ENCODE measurements at regions not wholly inside any gene's neighbourhood (a gene's known extent, or its start where the extent isn't known, plus 50 kb on each side); places are given as distances from the start of the nearest gene placed in this dataset.
A peak's percentile ranks its signal among the peaks of the same experiment; 100 is the strongest.

- DNase-seq: no peak
Observed at GRCh38 chr6:143592335-143592734, 80.8 kb upstream of the FUCA2 start.

DNA sequence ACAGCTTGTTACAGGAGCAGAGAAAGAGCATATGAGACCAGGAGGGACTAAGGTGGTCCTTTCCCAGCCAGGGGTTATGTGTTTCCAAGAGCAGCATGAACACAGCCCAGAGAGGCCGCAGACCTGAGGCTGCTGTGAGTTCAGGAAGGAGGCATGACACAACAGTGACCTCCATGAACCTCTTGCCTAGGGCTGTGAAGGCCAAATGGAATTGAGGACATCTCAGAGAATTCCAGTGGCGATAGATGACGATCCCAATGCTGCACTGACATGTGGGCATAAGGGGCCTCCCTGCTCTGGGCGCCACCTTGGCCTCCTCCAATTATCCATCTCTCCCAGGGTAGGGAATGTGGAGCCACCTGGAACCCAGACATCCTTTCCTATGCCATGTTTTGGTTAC lies 79.9 kb upstream of the FUCA2 start:
- DNase-seq: no peak

DNA sequence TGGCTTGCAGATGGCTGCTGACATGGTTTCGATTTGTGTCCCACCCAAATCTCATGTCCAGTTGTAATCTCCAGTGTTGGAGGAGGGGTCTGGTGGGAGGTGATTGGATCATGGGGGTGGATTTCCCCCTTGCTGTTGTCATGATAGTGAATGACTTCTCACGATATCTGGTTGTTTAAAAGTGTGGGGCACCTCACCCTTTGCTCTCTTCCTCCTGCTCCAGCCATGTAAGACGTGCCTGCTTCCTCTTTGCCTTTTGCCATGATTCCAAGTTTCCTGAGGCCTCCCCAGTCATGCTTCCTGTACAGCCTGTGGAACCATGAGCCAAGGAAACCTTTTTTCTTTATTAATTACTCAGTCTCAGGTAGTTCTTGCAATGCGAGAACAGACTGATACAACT lies 77.6 kb upstream of the FUCA2 start:
- no peak for DNase-seq

GRCh38 chr6:143586557-143586956 lies 75.0 kb upstream of the FUCA2 start:
- no peak for DNase-seq

DNA sequence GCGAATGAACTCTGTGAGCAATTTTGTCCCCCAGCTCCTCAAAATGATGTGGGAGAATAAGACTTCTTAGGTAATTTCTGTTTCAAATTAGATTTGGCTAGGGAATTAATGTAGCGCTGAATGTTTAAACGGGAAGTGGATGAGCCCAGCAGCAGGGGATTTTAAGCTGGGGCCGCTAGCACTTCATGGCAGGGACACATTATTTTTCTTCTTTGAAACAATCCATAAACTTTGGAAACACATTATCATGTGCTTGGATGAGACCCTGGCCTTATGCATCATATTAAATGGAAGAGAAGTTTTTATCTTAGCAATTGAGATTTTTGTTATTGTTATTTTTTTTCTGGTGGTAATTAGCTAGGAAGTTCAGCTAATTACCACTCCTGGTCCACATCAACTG lies 74.2 kb upstream of the FUCA2 start:
- DNase-seq: no peak

GRCh38 chr6:143585241-143585640 lies 73.7 kb upstream of the FUCA2 start:
- DNase-seq: no peak

DNA sequence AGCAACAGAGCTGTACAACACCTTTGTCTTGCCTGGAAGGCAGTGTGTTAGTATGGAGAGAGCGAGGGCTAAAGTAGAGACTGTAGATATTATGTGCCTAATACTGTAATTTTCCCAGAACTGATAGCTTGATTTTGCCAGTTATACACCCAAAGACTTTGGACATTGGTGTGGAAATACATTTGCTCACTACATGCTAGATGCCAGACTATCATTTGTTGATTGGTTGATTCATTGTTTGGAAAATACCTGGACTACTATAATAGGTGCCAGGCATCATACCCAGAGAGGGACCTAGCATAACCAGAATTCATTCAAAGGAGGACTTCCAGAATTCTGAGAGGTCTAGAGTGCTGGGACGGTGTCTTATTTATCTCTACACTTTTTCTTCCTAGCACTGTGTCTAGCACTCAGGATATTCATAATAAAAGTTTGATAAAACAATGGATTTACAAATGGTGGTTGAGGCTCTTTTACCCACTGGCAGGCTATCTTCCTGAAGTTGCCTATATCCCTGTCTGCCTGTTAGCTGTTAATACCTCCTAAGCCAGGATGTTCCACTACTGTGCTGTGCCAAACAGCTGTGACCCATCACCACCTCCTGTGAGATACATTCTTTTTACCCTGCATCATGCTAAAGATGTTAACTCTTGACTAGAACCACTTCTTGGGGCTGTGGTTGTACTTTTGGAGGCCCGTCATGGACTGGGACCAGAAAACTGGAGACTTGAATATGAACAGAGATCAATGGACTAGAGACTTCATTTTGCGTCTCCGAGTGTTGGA lies 72.2 kb upstream of the FUCA2 start:
- no peak for DNase-seq

DNA sequence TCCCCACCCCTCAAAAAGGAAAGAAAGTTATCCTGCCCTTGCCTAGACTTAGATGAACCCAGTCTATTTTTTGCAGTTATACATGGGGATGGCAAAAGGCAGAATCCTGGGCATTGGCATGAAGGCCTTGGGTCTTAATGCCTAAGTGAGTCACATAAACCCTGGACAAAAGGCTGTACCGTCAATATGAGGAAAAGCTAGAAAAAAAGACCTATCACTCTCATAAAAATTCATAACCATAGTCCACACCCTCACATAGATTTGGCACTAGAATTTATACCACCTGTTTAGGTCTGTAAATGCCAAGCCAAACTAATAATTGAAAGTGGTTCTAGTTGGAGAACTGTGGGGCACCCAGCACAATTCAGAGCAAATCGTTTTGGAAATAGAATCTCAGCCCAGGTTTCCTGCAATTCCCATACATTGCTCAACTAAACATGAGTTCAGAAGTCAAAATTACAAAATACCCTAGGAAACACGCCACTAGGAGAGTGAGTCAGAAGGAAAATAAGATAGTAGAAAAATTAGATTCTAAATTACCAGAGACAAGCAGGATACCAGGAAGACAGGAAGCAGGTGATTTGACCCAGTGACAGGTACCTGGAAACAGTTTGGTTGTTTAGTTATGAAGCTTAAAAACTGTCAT lies 70.4 kb upstream of the FUCA2 start:
- no peak for DNase-seq

GRCh38 chr6:143579703-143580102 lies 68.2 kb upstream of the FUCA2 start:
- DNase-seq: no peak

DNA sequence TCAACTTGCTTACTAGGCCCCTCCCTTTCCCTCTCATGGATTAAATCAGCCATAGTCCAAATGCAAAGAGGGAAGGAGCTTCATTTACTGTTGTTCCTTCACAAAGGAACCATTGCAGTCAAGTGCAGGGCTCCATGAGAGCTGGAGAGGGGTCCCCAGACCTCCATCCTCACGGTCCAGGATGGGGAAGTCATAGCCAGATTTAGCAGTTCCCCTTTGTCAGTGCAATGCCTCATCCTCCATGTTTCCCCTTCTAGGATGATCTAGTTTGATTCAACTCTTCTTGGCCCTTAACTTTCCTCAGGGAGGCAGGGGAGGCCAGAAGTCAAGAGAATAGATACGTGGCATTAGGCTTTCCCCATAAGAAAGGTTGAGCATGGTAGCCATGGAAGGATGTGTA lies 66.5 kb upstream of the FUCA2 start:
- no peak for DNase-seq

DNA sequence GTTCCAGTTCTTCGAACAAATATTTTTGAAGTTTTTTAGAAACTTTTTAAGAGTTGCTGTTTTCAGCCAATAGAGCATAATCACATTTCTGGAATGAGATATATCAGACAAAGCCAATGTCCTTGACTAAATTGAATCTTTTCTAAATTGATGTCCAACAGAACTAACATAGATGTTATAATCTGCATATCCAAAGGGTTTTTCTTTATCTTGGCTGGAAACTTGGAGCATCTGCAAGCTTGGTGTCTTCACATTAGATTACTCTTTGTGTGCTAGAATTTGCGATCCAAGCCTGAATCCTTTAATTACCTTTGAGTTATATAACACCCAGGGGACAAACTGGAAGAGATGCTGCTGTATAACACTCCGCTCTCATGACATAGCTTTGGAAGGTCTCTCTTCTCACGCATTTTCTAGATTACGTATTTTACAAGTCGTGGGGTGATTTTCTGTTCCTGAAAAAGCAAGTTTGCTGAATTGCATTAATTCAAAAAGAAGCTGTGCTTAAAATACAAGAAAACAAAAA lies 64.4 kb upstream of the FUCA2 start:
- DNase-seq: no peak

DNA sequence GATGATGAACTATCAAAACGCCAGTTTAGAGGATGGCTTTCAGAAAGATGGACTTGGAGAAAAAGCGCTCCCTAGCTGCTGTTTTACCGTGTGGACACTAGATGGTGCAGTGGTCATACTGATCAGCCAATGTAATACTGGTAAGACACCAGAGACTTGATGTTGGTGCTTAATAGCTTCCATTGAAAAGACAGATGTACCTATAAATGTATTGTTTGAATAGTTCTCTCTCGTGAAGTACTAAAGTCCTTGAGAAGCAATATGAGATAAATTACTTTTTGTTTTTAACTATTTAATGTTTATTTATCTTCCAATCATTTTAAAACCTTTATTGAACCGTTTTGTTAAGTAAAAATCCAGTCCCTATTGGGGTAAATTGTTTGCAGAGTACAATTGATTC lies 63.9 kb upstream of the FUCA2 start:
- DNase-seq: peak; percentile 11

DNA sequence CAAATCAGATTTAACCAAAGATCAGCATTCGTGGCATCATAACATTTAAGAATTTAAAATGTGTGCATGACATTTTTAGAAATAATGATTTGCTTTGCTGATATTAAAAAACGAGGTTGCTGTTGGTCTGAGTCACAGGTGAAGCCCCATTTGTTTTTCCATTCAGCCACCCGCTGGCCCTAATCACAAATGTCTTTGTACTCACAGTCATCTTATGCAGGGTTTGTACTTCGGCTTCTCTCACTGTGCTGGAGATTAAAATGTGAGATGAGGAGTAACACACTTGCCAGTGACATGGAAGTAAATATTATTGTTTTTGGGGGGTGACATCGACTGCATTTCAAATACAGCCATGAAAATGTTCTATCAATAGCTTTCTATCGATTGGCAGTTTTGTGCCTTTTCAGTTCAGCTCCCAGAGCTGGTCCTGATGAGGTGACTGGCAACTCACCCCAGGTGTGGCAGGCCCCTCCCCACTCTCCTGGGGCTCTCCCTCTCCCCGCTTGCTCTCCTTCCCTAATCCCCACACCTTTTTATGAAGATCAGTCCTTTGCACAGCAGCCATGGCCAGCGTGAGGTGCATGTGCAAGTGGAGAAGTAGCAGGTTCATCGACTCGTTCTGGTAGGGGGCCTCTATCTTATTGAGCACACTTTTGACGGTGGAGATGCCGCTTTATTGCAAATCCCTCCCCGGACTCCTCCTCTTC lies 58.8 kb upstream of the FUCA2 start:
- DNase-seq: no peak

DNA sequence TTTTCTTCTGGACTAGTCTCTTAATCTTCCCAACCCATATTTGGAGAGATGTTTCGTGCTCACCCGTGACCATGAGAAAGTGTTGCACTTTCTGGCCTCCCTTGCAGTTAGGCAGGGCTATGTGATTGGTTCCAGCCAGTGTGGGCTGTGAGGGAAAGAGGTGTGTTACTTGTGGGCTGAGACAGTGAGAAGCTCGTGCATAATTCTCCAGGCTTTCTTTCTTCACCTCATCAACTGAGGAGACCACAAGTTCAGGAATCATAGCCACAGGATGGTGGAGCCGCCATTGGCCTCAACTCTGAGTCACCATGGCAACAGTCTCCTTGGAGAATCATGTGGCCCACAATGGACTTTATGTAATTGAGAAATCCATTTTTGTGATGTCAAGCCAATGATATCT lies 57.5 kb upstream of the FUCA2 start:
- DNase-seq: no peak

GRCh38 chr6:143564484-143565017 lies 53.0 kb upstream of the FUCA2 start:
- DNase-seq: no peak

- no peak for DNase-seq
Observed at GRCh38 chr6:143562143-143562542, 50.6 kb upstream of the FUCA2 start.

Measured in NK-92 treated with Interleukin-12 subunit alpha and Interleukin-12 subunit beta, amount 100 ng/mL, for 24 hours (cell line).